HG03139 (cell line): ENCODE measurements at regions not wholly inside any gene's neighbourhood (a gene's known extent, or its start where the extent isn't known, plus 50 kb on each side); places are given as distances from the start of the nearest gene placed in this dataset.

ENCODE experiments used
- ATAC-seq: cut with Tn5 transposase; IDR thresholded peaks from one replicate; pipeline ENCODE4 v1.9.1; 2021; ENCODE audit not compliant: unreplicated experiment

GRCh38 chr21:15149600-15150224, 84.9 kb upstream of the NRIP1 start:
- no peak for ATAC-seq

DNA sequence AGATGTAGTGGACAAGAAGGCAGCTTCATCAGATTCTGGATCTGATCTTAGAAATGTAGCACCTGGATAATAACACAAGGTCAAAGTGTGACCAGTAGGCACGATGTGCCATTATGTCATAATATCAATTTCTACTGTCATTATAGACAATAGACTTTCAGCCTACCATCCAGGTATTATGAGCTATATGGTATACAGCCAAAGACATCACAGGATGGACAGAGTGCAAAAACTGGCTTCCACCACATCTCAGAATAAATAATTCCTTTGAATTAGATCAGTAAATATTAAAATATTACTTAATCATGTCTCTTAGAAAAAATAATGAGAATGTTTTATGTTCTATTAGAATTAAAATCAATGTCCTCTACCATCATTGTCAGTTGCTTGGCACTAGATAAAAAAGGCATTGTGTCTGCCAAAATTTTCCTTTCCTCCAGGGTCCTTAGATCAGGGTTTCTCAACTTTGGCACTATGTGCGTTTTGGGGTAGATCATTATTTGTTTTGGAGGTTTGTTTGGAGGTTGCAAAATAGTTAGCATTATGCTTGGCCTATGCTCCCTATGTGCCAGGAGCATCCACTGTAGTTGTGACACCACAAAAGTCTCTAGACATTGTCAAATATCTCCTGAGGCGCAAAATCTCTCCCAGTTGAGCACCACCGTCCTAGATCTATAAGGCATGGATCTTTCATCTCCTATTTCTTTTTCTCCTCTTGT, 86.7 kb upstream of the NRIP1 start:
- ATAC-seq: no peak

DNA sequence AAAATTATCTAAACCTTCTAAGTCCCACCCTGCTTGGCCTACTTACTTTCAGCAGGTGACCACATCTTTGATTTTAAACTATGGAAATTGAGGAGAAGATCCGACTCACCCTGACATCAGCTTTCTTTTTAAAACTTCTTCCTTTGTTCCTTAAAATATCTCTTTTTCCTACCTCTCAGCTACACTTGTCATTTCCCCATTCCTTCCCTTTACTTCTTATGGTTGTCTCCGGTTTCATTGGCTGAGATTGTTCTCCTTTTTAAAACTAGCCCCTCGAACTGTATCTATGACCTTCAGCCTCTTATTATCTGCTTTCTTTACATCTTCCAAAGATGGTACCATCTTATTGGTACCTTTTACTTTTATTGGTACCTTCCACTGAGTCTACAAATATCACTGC, 87.8 kb upstream of the NRIP1 start:
- ATAC-seq: no peak

GRCh38 chr21:15159382-15160020, 94.7 kb upstream of the NRIP1 start:
- ATAC-seq: no peak

DNA sequence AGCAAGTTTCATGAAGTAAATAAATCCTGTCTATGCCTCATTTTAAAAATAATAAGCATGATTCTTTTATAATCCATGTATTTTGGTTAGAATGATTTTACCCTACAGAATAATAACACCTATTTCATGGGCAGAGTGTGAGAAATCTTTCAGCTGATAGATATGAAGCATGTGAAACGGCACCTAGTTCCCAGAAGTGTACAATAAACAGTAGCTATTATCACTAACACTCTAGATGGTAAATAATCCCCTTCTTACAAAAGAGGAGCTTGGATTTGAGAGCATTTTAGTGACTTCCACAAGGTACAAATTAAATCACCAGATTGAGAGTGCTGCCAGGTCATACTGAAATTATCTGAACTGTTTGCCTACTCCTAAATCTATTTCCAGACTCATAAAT, 95.3 kb upstream of the NRIP1 start:
- no peak for ATAC-seq

GRCh38 chr21:15162921-15163320, 98.1 kb upstream of the NRIP1 start:
- ATAC-seq: no peak

- no peak for ATAC-seq
These were observed 99.5 kb upstream of the NRIP1 start for GRCh38 chr21:15164273-15164672.

DNA sequence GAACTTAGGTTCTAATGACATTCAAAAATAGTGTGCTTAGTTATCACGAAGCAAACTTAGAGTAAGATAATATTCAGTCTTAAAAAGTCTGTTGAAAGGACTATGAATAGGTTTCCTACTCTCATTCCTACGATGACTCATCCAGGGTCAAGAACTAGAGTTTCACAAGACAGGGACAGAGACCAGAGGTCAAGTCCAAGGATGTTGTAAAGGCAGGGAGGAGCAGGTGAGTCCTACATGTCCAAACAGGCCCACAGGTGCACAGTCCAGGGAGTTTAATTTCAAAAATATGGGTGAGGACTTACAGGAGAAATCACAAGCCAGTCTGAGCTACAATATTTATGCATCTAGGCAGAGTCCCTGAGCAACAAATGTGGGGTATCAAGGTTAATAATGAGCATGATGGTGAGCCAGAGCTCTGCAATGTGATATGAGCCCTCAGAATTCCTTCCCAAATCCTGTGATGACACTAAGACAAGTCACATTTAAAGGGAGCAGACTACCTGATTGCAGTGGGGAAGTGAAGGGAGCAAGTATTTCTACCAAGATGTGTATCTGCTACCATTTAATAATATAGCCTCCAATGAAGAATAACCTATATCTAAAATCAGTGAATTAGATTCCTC, 100.0 kb upstream of the NRIP1 start:
- no peak for ATAC-seq

DNA sequence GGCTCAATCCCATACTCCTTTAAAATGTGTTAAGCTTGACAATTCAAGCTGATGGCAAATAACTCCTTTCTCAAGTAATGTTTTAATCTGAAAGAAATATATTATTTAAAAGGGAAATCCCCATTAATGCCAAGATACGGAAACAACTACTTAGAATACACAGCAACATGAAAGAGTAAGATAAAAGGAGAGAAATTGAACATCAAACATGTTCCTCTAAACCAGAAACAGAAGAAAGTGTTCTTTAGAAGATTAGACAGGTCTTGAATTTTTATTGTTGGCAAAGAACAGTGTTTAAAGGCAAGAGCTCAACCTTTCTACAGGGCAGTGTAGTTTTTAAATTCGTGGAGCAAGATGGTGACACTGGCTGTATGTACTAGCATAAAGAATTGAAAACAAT, 105.8 kb upstream of the NRIP1 start:
- no peak for ATAC-seq

- ATAC-seq: no peak
These were observed 106.7 kb upstream of the NRIP1 start for GRCh38 chr21:15171546-15171945.

DNA sequence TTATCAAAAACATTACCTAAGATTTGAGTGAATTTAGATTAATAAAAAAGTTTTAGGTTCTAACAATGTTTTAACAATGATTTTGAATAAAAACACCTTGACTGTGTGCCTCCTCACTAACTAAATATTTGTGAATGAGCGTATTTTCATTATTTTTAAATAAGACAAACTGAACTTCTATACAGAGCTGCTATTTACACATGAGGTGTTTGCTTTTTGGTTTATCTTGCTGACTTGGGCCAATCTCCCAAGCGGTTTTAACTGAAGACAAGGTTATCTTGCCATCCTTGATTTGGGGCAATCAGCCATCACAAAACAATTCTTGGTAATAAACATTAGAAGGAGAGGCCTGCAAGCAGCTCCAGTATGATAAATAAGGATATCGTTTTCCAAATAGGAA, 108.2 kb upstream of the NRIP1 start:
- no peak for ATAC-seq

GRCh38 chr21:15174923-15175322, 110.1 kb upstream of the NRIP1 start:
- no peak for ATAC-seq

- no peak for ATAC-seq
These were observed 117.9 kb upstream of the NRIP1 start for GRCh38 chr21:15182731-15183130.

- no peak for ATAC-seq
These were observed 119.0 kb upstream of the NRIP1 start for GRCh38 chr21:15183813-15184257.

DNA sequence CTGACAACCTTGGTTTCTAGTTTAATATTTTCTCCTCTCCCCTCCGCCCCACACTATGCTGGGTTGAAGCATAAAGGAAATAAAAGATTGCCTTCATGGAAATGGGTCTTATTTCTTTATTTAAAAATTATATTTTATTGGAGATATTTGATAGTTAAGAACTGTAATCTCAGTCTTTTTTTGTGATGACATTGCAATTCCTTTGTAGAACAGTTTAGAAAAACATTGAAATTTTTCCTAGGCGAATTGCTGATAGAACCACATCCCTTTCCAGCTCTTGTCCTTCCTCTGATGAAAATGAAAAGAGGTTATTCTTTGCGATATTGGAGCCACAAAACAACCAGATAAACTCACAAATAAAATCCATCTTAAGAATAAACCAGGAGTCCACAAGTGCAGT, 125.6 kb upstream of the NRIP1 start:
- no peak for ATAC-seq

GRCh38 chr21:15190837-15191236, 126.0 kb upstream of the NRIP1 start:
- no peak for ATAC-seq

DNA sequence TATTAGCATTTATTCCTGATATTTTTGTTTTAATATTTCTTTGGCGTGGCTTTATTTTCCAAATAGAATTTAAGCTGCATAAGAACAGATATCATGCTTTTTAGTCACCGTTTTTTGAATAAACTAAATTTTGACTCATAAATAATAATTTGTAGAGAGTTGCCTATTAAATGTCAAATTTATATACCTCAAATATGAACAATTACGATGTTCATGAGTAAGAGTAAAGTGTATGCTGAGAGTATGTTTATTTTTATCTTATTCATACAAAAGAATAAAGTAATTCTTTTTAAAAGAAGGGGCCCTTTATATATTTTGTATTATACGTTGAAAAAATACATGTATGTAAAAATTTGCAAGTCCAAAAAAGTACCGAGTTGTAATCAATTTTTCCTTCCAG, 126.5 kb upstream of the NRIP1 start:
- no peak for ATAC-seq

GRCh38 chr21:15192243-15192642, 127.4 kb upstream of the NRIP1 start:
- no peak for ATAC-seq

GRCh38 chr21:15193937-15194336, 129.1 kb upstream of the NRIP1 start:
- no peak for ATAC-seq

GRCh38 chr21:15195104-15195503, 130.3 kb upstream of the NRIP1 start:
- ATAC-seq: no peak

DNA sequence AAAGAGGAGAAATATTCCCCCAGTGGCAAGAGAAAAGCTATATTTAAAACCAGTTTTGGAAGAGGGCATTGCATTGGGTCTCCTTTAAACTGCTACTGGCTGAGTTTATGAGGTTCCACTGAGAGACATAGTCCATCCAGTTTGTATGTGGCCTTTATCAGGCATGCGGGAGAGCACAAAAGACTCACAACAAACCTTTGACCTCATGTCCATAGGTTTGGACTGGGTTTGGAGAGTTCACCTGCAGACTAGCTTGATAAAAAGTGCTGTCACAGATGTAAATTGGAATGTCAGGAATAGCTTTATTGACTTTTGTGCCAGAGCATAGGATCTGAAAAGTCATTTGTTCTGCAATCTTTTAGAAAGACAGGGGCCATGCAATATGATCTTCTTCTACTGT, 131.0 kb upstream of the NRIP1 start:
- no peak for ATAC-seq

DNA sequence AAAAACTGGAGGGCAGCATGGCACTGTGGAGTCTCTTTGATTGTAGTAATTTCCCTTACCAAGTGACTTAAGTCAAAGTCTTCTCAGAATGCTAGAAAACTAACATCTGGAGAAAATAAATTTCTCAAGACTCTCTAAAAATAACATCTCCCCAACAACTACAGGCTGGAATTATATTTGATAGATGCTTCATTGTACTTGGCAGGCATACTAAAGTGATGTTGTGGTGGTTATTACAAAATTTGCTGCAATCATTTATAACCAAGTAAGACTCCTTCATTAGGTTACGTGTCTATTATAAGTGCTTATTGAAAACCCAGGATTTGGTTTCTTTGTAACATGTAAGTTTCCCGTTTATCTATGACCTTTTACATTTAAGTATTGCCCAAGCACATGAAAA, 132.9 kb upstream of the NRIP1 start:
- ATAC-seq: no peak
